Upper lobe of left lung (tissue), 4 donors: ENCODE measurements at regions not wholly inside any gene's neighbourhood (a gene's known extent, or its start where the extent isn't known, plus 50 kb on each side); places are given as distances from the start of the nearest gene placed in this dataset.

Source experiments
- EP300 ChIP-seq, 4 donors: sonication (generic); formaldehyde crosslinking; IDR thresholded peaks; one replicate each; pipeline ENCODE4 v1.5.1; 2017; ENCODE audit warnings: antibody characterized with exemption in 4 of 4, control low read depth in 2 of 4
- POLR2A ChIP-seq, 4 donors: fragments of 450-650 bp; IDR thresholded peaks; one replicate each; pipeline ENCODE4 v1.5.1; 2016 to 2017; ENCODE audit warnings: antibody characterized with exemption in 4 of 4, mild to moderate bottlenecking in 2 of 4
- TF ChIP-seq, protein P1 (sequence below), 6 experiments: fragments of 450-650 bp in 4 of 6; fragments of 200-600 bp in 2 of 6; sonication (generic) in 2 of 6; IDR thresholded peaks; one replicate each; pipeline ENCODE4 v1.5.1; 2016 to 2019; ENCODE audit warnings: antibody characterized with exemption in 6 of 6

DNA sequence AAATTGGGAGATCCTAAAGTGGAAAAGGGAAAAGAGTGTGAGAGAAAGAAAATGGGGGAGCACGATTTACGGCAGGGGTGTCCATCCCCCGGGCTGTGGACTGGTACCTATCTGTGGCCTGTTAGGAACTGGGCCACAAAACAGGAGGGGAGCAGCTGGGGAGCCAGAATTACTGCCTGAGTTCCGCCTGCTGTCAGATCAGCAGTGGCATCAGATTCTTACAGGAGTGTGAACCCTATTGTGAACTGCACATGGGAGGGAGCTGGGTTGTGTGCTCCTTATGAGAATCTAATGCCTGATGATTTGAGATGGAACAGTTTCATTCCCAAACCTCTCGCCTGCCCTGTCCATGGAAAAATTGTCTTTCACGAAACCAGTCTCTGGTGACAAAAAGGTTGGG lies 108.3 kb upstream of the ADAMTSL1 start:
- TF ChIP-seq, protein P1, sequence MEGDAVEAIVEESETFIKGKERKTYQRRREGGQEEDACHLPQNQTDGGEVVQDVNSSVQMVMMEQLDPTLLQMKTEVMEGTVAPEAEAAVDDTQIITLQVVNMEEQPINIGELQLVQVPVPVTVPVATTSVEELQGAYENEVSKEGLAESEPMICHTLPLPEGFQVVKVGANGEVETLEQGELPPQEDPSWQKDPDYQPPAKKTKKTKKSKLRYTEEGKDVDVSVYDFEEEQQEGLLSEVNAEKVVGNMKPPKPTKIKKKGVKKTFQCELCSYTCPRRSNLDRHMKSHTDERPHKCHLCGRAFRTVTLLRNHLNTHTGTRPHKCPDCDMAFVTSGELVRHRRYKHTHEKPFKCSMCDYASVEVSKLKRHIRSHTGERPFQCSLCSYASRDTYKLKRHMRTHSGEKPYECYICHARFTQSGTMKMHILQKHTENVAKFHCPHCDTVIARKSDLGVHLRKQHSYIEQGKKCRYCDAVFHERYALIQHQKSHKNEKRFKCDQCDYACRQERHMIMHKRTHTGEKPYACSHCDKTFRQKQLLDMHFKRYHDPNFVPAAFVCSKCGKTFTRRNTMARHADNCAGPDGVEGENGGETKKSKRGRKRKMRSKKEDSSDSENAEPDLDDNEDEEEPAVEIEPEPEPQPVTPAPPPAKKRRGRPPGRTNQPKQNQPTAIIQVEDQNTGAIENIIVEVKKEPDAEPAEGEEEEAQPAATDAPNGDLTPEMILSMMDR (IDR thresholded peaks at IDR 0.05) = no peak
- TF ChIP-seq POLR2A (IDR thresholded peaks at IDR 0.05) = no peak
- no peak for TF ChIP-seq EP300 (IDR thresholded peaks at IDR 0.05)
